ENCODE measurements at regions not wholly inside any gene's neighbourhood (a gene's known extent, or its start where the extent isn't known, plus 50 kb on each side); places are given as distances from the start of the nearest gene placed in this dataset.

- DNase-seq: no peak
These were observed 158.1 kb upstream of the PHF14 start for GRCh38 chr7:10815546-10815945.

- DNase-seq: no peak
These were observed 152.5 kb upstream of the PHF14 start for GRCh38 chr7:10821156-10821555.

GRCh38 chr7:10824154-10824553, 149.5 kb upstream of the PHF14 start:
- peak; percentile 72 for DNase-seq

- no peak for DNase-seq
These were observed 135.4 kb upstream of the PHF14 start for GRCh38 chr7:10838228-10838627.

- DNase-seq: no peak
These were observed 128.4 kb upstream of the PHF14 start for GRCh38 chr7:10845225-10845624.

- no peak for DNase-seq
These were observed 118.1 kb upstream of the PHF14 start for GRCh38 chr7:10855583-10855982.

- DNase-seq: no peak
These were observed 113.2 kb upstream of the PHF14 start for GRCh38 chr7:10860516-10860915.

GRCh38 chr7:10863476-10863875, 110.2 kb upstream of the PHF14 start:
- no peak for DNase-seq

GRCh38 chr7:10874666-10875065, 99.0 kb upstream of the PHF14 start:
- no peak for DNase-seq

GRCh38 chr7:10875080-10875479, 98.6 kb upstream of the PHF14 start:
- DNase-seq: no peak

GRCh38 chr7:10888861-10889260, 84.8 kb upstream of the PHF14 start:
- DNase-seq: peak; percentile 65

- peak; percentile 59 for DNase-seq
These were observed 84.3 kb upstream of the PHF14 start for GRCh38 chr7:10889266-10889898.

- DNase-seq: no peak
These were observed 65.1 kb upstream of the PHF14 start for GRCh38 chr7:10908600-10908999.

GRCh38 chr7:10910447-10910846, 63.2 kb upstream of the PHF14 start:
- no peak for DNase-seq

- DNase-seq: no peak
These were observed 61.6 kb upstream of the PHF14 start for GRCh38 chr7:10912077-10912476.

GRCh38 chr7:10913457-10913856, 60.2 kb upstream of the PHF14 start:
- DNase-seq: peak; percentile 34

- no peak for DNase-seq
These were observed 55.5 kb upstream of the PHF14 start for GRCh38 chr7:10918093-10918590.

- no peak for DNase-seq
These were observed 53.7 kb upstream of the PHF14 start for GRCh38 chr7:10919923-10920322.
